ENCODE measurements at regions not wholly inside any gene's neighbourhood (a gene's known extent, or its start where the extent isn't known, plus 50 kb on each side); places are given as distances from the start of the nearest gene placed in this dataset.

DNA sequence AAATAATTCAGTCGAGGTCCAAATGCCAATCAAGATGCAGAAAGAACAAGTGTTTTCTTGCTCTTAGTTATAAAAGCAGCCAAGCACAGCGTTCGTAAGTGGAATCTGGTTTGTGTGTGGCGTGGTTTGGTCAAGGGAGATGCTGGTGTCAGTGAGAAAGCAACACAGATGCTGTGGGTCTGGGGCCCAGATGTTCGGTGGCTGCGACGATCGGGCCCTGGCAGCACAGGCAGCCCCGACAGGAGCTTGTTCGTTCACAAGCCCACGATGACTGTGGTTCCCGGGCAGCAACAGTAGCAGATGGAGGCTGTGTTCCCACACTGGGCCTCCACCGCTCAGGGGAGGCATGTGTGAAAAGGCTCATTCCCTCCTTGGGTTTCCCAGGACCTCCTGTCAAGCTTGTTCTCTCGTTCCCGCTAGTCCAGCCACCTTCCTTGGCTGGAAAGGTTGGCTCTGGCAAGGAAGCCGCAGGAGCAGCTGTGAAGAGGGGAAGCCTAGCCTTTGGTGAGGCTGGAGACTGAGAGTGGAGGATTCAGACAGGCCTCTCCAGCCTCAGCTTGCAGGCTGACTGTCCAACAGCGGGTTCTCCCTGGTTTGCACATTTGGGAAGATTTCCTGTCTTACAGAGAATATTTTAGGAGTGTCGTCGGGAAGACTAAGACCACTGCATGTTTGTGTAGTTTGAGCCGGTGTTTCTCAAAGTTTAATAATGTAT, 304.7 kb downstream of the QKI start:
- CTCF ChIA-PET, result interaction anchor here (0.9 to 1.8 kb wide), 3 partner anchors 11 to 18 kb away, joined by 3 to 5 read pairs (median 3); no protein-coding TSS in a partner anchor
- DNase-seq (ENCODE audit: extremely low spot score), result no peak
- POLR2A ChIA-PET, result no interaction called here
- TF ChIP-seq CTCF (IDR thresholded peaks at IDR 0.05; ENCODE audit: control extremely low read depth, extremely low read depth, low read depth, missing control alignments), result no peak

- ChIA-PET CTCF (interaction anchor here (0.9 to 1.8 kb wide), 3 partner anchors 10 to 19 kb away, joined by 3 to 5 read pairs (median 3); no protein-coding TSS in a partner anchor), POLR2A (no interaction called here)
- DNase-seq (ENCODE audit: extremely low spot score), result no peak
- no peak for TF ChIP-seq CTCF (IDR thresholded peaks at IDR 0.05; ENCODE audit: control extremely low read depth, extremely low read depth, low read depth, missing control alignments)
Measured at GRCh38 chr6:163718537-163718936, 304.0 kb downstream of the QKI start.

GRCh38 chr6:163717106-163717764, 302.7 kb downstream of the QKI start:
- CTCF ChIA-PET, result interaction anchor here (1.8 kb wide), 1 partner anchor 11 kb away, joined by 5 read pairs; no protein-coding TSS in a partner anchor
- no peak for DNase-seq (ENCODE audit: extremely low spot score)
- POLR2A ChIA-PET, result no interaction called here
- no peak for TF ChIP-seq CTCF (IDR thresholded peaks at IDR 0.05; ENCODE audit: control extremely low read depth, extremely low read depth, low read depth, missing control alignments)

GRCh38 chr6:163716690-163717089, 302.2 kb downstream of the QKI start:
- no peak for DNase-seq (ENCODE audit: extremely low spot score)
- TF ChIP-seq CTCF (IDR thresholded peaks at IDR 0.05; ENCODE audit: control extremely low read depth, extremely low read depth, low read depth, missing control alignments), result no peak
- POLR2A ChIA-PET, result no interaction called here
- CTCF ChIA-PET, result interaction anchor here (1.2 kb wide), 1 partner anchor 16 kb away, joined by 3 read pairs; no protein-coding TSS in a partner anchor

GRCh38 chr6:163715846-163716245, 301.3 kb downstream of the QKI start:
- no peak for DNase-seq (ENCODE audit: extremely low spot score)
- no peak for TF ChIP-seq CTCF (IDR thresholded peaks at IDR 0.05; ENCODE audit: control extremely low read depth, extremely low read depth, low read depth, missing control alignments)
- POLR2A ChIA-PET, result no interaction called here
- CTCF ChIA-PET, result interaction anchor here (1.2 kb wide), 1 partner anchor 17 kb away, joined by 3 read pairs; no protein-coding TSS in a partner anchor

DNA sequence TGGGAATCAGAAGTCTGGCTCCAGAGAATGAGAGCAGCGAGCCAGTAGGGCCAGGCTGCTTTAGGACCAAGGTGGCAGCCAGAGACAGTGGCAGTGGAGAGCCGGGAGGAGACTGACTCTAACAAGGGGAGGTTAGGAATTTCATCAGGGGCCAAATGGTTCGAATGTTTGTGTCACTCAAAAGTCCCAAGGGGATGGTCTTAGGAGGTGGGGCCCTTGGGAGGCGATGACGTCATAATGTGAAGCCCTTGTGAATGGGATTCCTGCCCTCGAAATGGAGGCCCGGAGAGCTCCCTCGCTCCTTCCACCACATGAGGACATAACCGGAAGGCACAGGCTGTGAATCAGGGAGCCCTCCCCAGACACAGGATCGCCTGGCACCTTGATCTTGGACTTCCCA, 299.7 kb downstream of the QKI start:
- POLR2A ChIA-PET, result no interaction called here
- DNase-seq (ENCODE audit: extremely low spot score), result no peak
- CTCF ChIA-PET, result no interaction called here
- TF ChIP-seq CTCF (IDR thresholded peaks at IDR 0.05; ENCODE audit: control extremely low read depth, extremely low read depth, low read depth, missing control alignments), result no peak

Data from GM10248 (cell line).